Eye (tissue), 1 donor: ENCODE measurements at regions not wholly inside any gene's neighbourhood (a gene's known extent, or its start where the extent isn't known, plus 50 kb on each side); places are given as distances from the start of the nearest gene placed in this dataset.

Experiments
- DNase-seq: peaks from one replicate; pipeline ENCODE4 v3.0.0-alpha.2; 2015

DNA sequence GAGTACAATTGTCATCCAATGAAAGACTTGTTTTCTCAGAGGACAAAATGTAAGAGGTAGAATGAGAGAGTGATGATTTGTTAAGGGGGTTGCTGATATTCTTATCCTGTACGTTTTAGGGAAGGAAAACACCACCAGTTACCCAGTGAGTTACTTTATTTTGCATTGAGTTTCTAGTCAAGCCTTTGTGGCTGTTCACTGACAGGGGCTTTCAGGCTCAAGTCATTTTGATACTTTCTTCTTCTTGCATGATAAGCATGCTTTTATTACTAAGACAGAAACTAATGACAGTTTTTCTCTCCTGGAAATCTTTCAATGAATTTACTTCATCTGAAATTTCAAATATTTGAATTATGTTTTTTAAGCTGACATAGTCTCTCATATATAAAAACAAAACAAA, 710.2 kb upstream of the POM121L12 start:
- DNase-seq: no peak

DNA sequence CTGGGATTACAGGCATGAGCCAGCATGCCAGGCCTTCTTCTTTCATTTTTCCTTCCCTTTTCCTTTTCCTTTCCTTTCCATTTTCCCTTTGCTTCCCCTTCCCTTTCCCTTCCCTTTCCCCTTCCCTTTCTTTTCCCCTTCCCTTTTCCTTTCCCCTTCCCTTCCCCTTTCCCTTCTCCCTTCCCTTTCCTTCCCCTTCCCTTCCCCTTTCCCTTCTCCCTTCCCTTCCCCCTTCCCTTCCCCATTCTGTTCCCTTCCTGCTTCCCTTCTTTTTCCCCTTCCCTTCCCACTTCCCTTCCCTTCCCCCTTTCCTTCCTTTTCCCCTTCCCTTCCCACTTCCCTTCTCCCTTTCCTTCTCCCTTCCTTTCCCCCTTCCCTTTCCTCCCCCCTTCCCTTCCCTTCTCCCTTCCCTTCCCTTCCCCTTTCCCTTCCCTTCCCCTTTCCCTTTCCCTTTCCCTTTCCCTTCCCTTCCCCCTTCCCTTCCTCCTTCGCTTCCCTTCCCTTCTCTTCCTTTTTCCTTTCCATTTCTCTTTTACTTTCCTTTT, 712.2 kb upstream of the POM121L12 start:
- DNase-seq: no peak

DNA sequence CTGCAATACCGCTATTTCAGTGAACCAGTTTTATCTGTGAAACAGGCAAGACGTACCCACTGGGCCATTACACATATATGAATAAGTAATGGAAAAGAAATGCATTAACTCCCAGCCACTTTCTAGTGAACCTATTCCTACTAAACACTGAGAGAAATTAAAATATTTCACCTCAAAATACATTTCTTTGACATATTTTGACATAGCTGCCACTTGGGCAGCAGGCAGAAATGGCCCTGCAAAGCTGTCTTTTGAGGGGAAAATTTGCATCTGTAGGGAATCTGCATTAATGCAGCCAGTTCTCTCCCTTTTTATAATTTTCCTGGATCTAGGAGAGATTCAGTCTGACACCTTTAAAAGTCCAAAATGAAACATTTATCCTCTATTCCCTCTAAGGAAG, 714.8 kb upstream of the POM121L12 start:
- no peak for DNase-seq

GRCh38 chr7:52317921-52318320, 717.5 kb upstream of the POM121L12 start:
- DNase-seq: no peak

GRCh38 chr7:52311886-52312285, 723.5 kb upstream of the POM121L12 start:
- DNase-seq: no peak

DNA sequence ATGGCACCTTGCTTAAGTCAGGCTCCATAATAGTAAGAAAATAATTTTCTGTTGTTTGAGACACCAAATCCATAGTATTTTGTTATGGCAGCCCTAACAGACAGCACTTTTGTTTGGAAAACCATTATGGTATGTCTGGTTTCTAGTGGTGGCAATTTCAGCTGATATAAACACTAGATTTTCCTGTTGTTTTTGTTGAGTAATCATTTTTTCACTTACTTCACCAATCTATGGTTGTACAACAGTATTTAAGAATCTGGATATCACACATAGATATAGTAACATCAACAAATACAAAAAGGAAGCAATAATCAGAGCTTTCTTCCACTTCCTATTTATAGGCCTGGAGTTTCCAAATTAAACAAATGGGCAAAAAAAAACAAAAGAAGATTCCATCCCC, 725.8 kb upstream of the POM121L12 start:
- DNase-seq: no peak

DNA sequence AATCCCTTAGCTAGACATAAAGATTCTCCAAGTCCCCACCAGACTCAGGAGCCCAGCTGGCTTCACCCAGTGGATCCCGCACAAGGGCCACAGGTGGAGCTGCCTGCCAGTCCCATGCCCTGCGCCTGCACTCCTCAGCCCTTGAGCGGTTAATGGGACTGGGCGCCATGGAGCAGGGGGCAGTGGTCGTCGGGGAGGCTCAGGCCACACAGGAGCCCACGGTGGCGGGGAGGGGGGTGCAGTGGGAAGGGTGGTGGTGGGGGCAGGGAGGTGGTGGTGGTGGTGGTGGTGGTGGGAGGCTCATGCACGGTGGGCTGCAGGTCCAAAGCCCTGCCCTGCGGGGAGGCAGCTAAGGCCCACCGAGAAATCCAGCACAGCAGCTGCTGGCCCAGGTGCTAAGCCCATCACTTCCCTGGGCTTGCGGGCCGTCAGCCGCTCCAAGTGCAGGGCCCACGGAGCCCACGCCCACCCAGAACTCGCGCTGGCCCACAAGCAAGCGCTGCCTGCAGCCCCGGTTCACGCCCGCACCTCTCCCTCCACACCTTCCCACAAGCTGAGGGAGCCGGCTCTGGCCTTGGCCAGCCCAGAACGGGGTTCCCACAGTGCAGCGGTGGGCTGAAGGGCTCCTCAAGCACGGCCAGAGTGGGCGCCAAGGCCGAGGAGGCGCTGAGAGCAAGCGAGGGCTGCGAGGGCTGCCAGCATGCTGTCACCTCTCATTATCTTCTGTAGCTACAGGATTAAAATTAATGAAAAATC, 732.5 kb upstream of the POM121L12 start:
- DNase-seq: no peak

DNA sequence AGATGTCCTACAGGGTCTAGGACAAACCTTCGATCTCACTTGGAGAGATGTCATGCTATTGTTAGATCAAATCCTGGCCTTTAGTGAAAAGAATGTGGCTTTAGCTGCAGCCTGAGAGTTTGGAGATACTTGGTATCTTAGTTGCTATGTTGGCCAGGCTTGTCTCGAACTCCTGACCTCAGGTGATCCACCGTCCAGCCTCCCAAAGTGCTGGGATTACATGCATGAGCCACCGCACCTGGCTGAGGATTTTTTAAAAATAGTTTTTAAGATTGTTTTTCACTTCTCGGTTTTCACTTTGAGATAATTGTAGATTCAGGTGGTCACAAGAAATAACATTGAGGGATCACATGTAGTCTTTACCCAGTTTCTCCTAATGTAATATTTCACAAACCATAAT, 738.3 kb upstream of the POM121L12 start:
- no peak for DNase-seq

- DNase-seq: no peak
Measured at GRCh38 chr7:52294942-52295341, 740.5 kb upstream of the POM121L12 start.

DNA sequence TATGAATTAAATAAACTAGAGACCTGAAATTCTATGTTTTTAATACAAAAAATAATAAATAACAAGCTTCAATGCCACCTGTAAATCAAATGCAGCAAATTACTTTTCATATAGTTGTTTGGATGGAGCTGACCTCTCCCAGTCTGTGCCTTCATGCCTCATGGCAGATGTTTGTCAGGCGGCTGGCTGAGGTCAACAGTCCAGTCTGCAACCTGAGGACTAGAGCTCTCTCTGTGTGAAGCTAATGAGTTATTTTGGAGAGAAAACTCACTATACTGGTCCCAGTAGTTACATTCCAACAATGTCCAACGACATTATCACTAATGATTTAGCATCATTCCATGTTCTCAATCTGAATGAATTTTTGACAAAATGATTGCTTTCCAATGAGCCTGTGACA, 746.2 kb upstream of the POM121L12 start:
- DNase-seq: peak; percentile 12

GRCh38 chr7:52287698-52288097, 747.7 kb upstream of the POM121L12 start:
- DNase-seq: no peak

DNA sequence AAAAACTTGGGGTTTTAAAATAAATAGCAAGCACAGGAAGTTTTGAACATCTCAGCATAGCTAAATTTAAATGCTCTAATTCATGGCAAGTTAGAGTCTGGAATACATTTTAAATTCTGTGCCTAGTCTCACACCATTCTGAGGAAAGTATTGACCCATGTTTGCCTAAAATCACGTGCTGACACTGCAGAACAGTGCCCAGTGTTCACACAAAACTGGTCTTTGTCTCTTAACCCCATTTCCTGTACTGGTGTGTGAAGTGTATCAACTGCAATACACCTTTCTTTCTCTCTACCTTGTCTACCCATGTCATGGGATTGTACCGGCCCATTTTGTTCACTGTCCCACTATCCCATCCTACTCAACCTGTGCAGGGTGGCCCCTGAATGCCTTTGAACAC, 749.7 kb upstream of the POM121L12 start:
- no peak for DNase-seq

DNA sequence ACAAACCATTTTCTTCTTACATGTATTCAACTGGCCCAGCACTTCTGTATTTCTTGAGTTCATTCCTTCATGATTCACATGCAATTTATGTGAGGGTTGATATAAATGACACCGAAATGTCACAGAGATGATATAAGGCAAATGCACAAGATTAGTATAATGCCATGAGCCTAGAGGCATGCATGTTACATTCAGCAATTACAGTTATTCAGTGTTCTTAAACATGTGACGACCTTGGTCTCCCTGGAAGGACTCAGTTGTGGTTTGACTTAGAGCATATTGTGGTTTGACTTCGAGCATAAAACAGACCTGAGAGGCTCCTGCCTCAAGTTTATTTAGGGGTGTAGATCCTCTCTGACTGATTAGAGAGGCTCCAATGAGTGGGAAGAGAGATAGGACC, 752.1 kb upstream of the POM121L12 start:
- no peak for DNase-seq

DNA sequence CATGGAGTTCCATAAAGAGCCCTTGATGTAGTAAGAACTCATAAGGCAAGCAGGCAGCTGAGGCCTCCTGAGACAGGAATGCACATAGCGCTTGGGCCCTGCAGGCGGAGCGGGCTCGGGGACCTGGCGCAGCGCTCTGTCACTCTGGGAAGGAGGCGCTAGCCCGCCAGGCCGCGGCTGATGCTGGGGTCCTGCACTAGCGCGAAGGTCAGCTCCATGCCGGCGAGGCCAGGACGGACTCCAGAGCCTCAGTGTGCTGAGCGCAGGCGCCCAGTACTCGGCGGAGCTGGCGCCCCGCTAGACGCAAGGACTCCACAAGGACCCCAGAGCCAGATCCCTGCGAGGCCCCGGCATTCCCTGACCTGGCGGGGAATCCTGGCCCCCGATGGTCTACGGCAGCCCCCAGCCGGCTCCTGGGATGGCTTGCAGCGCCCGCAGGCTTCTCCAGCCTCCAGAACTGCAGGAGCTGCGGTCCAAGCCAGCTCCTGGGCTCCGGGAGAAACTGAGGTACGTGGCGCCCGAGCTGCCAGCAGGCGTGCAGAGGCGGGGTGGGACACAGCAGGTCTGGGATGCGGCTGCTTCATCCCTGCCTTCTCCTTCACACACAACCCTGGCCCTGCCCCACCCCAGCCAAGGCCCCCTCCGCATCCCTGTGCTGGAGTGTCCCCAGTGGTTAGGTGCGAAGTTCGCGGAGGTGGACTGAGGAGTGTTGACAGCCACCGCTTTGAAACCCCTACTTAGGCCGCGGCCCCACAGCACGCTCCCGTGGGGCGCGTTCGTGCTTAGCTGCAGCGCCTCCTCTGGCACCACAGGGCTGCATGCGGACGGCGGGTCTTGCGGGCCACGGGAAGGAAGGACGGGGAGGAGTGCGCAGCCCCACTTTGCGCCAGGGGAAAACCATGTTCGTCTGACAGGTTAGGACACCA, 761.5 kb upstream of the POM121L12 start:
- no peak for DNase-seq

DNA sequence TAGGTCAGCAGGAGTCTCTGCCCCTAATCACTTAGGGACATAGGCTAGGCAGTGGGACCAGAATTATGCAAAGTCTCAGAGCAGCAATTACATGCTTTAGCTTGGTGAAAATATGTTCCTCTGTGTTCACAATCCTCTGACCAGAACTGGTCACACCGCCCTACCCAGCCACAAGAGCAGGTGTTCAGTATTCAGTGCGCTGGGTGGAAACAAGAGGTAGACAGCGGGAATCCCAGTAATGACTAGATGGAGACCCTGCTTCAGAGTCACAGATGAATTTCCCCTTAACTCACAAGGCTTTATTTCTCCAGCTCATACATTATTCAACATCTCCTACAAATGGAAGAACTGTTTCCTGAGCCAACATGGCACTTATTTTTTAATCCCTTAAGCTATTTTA, 763.7 kb upstream of the POM121L12 start:
- peak; percentile 25 for DNase-seq

GRCh38 chr7:52270301-52270700, 765.1 kb upstream of the POM121L12 start:
- DNase-seq: no peak

GRCh38 chr7:52269669-52270068, 765.8 kb upstream of the POM121L12 start:
- DNase-seq: no peak

DNA sequence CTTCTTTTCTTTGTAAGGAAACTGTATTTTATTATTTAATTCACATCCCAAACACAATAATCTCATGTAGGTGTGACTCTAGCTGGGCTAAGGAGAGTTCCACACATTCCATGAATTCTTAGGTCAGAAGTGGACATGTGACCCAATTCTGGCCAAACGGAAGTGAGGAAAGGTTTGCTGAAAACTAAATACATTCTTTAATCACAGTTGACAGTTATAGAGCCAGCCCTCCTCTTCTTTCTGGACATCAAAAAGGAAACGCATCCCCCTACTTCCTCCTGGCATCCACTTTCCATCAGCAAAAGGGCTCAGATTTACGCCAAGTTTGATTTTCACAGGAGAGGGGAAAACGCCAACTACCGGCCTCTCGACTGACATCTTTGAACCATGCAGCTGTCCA, 774.4 kb upstream of the POM121L12 start:
- no peak for DNase-seq

DNA sequence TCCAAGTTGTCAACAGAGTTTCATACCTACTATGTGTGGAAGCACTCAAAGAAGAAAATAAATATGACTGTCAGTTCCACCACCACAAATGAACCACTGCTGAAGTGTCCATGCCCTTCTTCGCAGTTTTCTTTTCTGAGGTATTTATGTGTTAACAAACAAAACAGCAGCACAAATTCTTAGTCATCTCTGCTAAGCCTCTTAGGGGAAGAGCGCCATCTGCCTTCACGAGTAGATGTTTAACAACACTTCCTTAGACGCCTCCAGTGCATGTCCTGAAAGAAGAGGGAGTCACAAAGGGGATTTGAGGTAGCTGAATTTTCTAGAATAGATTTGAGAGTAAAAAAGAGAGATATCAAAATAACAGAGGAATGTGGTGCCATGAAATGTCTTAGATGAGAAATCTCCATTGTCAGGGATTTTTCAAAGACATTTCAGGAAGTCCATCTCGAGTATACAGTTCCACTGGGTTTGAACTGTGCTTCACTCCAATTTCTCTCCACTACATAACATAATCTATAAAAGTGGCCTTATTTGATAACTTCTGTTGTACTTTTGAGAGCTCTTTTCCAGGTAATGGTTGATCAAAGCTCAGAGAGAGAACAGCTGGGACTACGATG, 775.3 kb upstream of the POM121L12 start:
- no peak for DNase-seq

DNA sequence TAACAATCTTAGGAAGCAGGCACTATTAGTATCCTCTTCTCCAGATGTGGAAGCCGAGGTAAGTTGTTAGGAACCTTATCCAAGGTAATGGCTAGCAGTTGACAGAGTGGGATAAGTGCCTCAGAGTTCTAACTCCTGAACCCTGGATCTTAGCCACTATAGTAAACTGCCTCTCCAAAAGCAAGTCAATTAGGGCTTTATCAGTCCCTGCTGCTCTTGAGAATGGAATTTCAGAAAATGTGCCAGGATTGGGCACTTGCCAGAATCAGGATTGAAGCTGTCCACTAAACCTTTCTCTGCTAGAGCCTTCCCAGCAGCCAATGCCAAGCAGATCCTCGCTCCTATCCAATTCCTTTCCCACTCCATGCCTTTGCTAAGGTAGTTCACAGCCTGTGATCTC, 777.5 kb upstream of the POM121L12 start:
- no peak for DNase-seq

DNA sequence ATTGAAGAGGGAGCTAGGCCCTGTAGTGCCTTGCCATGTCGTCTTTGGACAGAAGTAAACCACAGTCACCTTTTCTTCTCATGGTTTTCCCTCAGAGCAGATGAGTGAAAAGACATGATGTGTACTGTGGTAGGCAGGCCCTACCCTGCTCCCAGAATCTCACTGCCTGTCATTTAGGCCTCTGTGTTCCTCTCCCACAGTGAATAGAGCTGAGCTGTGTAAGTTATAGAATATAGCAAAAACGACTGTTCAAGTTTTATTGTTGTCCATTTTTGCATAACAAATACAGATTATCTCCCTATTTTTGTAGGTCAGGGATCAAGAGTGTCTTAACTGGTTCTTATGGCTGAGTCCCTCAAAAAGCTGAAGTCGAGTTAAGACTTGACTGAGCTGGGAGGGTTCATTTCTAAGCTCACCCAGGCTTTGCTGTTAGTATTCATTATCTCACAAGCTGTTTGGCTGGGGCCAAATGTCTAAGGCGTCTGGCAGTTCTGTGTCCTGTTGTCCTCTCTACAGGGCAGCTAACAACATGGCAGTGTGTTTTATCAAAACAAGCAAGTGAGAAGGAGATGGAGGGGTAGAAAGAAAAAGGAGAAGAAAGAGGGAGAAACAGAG, 780.9 kb upstream of the POM121L12 start:
- DNase-seq: no peak

- no peak for DNase-seq
Measured at GRCh38 chr7:52253953-52254352, 781.5 kb upstream of the POM121L12 start.

- peak; percentile 47 for DNase-seq
Measured at GRCh38 chr7:52249741-52250140, 785.7 kb upstream of the POM121L12 start.
